ENCODE measurements at regions not wholly inside any gene's neighbourhood (a gene's known extent, or its start where the extent isn't known, plus 50 kb on each side); places are given as distances from the start of the nearest gene placed in this dataset.

GRCh38 chr18:68417826-68418225, 297.1 kb downstream of the TMX3 start:
- TF ChIP-seq CTCF (conservative IDR thresholded peaks at IDR 0.05) (no peak), EZH2 (IDR thresholded peaks at IDR 0.05; ENCODE audit: low read depth) (no peak)
